K562 (cell line): ENCODE measurements at regions not wholly inside any gene's neighbourhood (a gene's known extent, or its start where the extent isn't known, plus 50 kb on each side); places are given as distances from the start of the nearest gene placed in this dataset.
A peak's percentile ranks its signal among the peaks of the same experiment; 100 is the strongest.

ENCODE experiments used
- ATAC-seq: fragments of 200-7000 bp; cut with Tn5 transposase; 3 replicates; pipeline ENCODE4 v1.9.1; 2020; ENCODE audit warnings: moderate library complexity
- BruUV-seq: library from RNA; stranded (reverse); fragments of 400-500 nt; replicated peaks from 2 replicates; lab custom pipeline; 2021; lab: Mats Ljungman, UMichigan
- CTCF ChIA-PET: fragments of 300-600 bp; formaldehyde crosslinking; extraction: SDS; loops from one replicate; lab custom pipeline; 2021; ENCODE audit warnings: low intra/inter-chr PET ratio; lab: Yijun Ruan, JAX
- POLR2A ChIA-PET: fragments of 300-600, 350-650 bp; sonication (Branson Sonifier 250); formaldehyde crosslinking; extraction: SDS; loops from one replicate; lab custom pipeline; 2021; ENCODE audit warnings: antibody characterized with exemption, inconsistent platforms; lab: Yijun Ruan, JAX
- DNase-seq, 4 experiments: peaks; one replicate each; pipeline versions ENCODE4 v3.0.0 to v3.0.0-alpha.2; 2011 to 2018; ENCODE audit warnings: low spot score in 3 of 4, mixed read lengths in 3 of 4; ENCODE audit errors: extremely low read depth in 1 of 4
- FAIRE-seq: peaks from 2 replicates; lab custom pipeline; 2011; peaks lifted over from hg19 to GRCh38; lab: Jason Lieb, UNC
- H2AFZ ChIP-seq: 2 replicates; pipeline ENCODE4 v1.6.0; 2011; ENCODE audit warnings: low read depth, low read length, control low read depth, inconsistent platforms
- H3K27ac ChIP-seq: fragments of 200-600 bp; 3 replicates; pipeline ENCODE4 v1.8.0; 2011; ENCODE audit warnings: low read depth, mild to moderate bottlenecking, control low read depth, inconsistent platforms, low read length, moderate library complexity, mixed read lengths; ENCODE audit errors: extremely low read depth
- H3K27me3 ChIP-seq, 2 experiments: fragments of 300-600 bp in 1 of 2; 2 replicates in 1 of 2; 3 replicates in 1 of 2; pipeline versions ENCODE4 v1.6.0 to v1.8.0; 2011; ENCODE audit warnings: inconsistent platforms in 2 of 2, low read length in 2 of 2, mild to moderate bottlenecking in 1 of 2, mixed read lengths in 1 of 2, moderate library complexity in 1 of 2; ENCODE audit not compliant: control insufficient read depth in 2 of 2, insufficient read depth in 2 of 2
- H3K36me3 ChIP-seq: fragments of 300-600 bp; 3 replicates; pipeline ENCODE4 v1.8.0; 2011; ENCODE audit warnings: mild to moderate bottlenecking, low read length, inconsistent platforms; ENCODE audit not compliant: control insufficient read depth, insufficient read depth
- H3K4me1 ChIP-seq, 2 experiments: fragments of 200-600 bp in 1 of 2; replicated peaks in 1 of 2; 2 replicates in 1 of 2; 3 replicates in 1 of 2; pipeline versions ENCODE4 v1.5.1 to v1.8.0; 2011; ENCODE audit warnings: inconsistent platforms in 2 of 2, low read length in 2 of 2, mild to moderate bottlenecking in 1 of 2, mixed read lengths in 1 of 2, moderate library complexity in 1 of 2; ENCODE audit not compliant: control insufficient read depth in 2 of 2, insufficient read depth in 2 of 2
- H3K4me2 ChIP-seq: 2 replicates; pipeline ENCODE4 v1.6.1; 2011; ENCODE audit warnings: low read length, control low read depth, inconsistent platforms, mixed read lengths; ENCODE audit not compliant: insufficient read depth
- H3K4me3 ChIP-seq: fragments of 200-600 bp; sonication (generic), shearing (Covaris generic); 2 replicates; pipeline ENCODE4 v1.5.1; 2016; ENCODE audit warnings: control low read depth, inconsistent platforms
- H3K79me2 ChIP-seq: fragments of 200-600 bp; 3 replicates; pipeline ENCODE4 v1.8.0; 2011; ENCODE audit warnings: low read length, inconsistent platforms; ENCODE audit not compliant: control insufficient read depth, insufficient read depth
- H3K9ac ChIP-seq, 2 experiments: 2 replicates each; pipeline versions ENCODE4 v1.6.0 to v1.6.1; 2011; ENCODE audit warnings: low read depth in 2 of 2, low read length in 2 of 2, control low read depth in 1 of 2, inconsistent platforms in 1 of 2, mild to moderate bottlenecking in 1 of 2, mixed read lengths in 1 of 2; ENCODE audit not compliant: insufficient read depth in 1 of 2
- H3K9me1 ChIP-seq: one replicate; pipeline ENCODE4 v1.6.0; 2011; ENCODE audit warnings: inconsistent platforms, mild to moderate bottlenecking, low read length, moderate library complexity; ENCODE audit not compliant: control insufficient read depth, insufficient read depth
- H3K9me3 ChIP-seq: replicated peaks from 2 replicates; pipeline ENCODE4 v1.5.1; 2011; ENCODE audit warnings: low read depth, low read length, inconsistent platforms; ENCODE audit not compliant: control insufficient read depth, insufficient read depth
- H4K20me1 ChIP-seq: replicated peaks from 2 replicates; pipeline ENCODE4 v1.6.1; 2011; ENCODE audit warnings: low read length, inconsistent platforms, mixed read lengths; ENCODE audit not compliant: control insufficient read depth, insufficient read depth
- ARID4B ChIP-seq: sonication (generic); formaldehyde crosslinking; IDR thresholded peaks from 2 replicates; pipeline ENCODE4 v1.8.0; 2022; ENCODE audit warnings: mild to moderate bottlenecking, missing genetic modification reagents
- CBX3 ChIP-seq, 2 experiments: IDR thresholded peaks; 1 replicate in 1 of 2; 2 replicates in 1 of 2; pipeline ENCODE4 v1.6.1; 2012; ENCODE audit warnings: inconsistent platforms in 2 of 2, low read length in 2 of 2, borderline replicate concordance in 1 of 2, control low read depth in 1 of 2
- CHD2 ChIP-seq: IDR thresholded peaks from 2 replicates; pipeline ENCODE4 v1.6.1; 2011; ENCODE audit warnings: low read depth, low read length
- FOSL1 ChIP-seq: fragments of 200-800 bp; sonication (Bioruptor generic); conservative IDR thresholded peaks from 2 replicates; pipeline ENCODE4 v1.6.1; 2016; ENCODE audit warnings: missing genetic modification characterization, missing compliant biosample characterization
- NFIC ChIP-seq: fragments of 450-650 bp; IDR thresholded peaks from 2 replicates; pipeline ENCODE4 v1.6.1; 2017; ENCODE audit warnings: mild to moderate bottlenecking, inconsistent platforms
- VEZF1 ChIP-seq: fragments of 200-800 bp; sonication (Bioruptor generic); IDR thresholded peaks from 2 replicates; pipeline ENCODE4 v1.6.1; 2017; ENCODE audit warnings: missing genetic modification characterization, missing compliant biosample characterization
- ZNF586 ChIP-seq: fragments of 450-650 bp; formaldehyde crosslinking; conservative IDR thresholded peaks from 2 replicates; pipeline ENCODE4 v1.4.0; 2020; ENCODE audit warnings: mild to moderate bottlenecking, moderate library complexity
- WGBS: fragments of 100-300 bp; shearing (Covaris generic); methylation state at CpG from one replicate; pipeline ENCODE4 v1.1.6; 2016; ENCODE audit warnings: low coverage, mixed read lengths; ENCODE audit not compliant: insufficient coverage; ENCODE audit errors: missing lambda C conversion rate; 5-methylcytosine and 5-hydroxymethylcytosine counted together
- in situ Hi-C: fragments of 300-500 bp; cut with MboI; formaldehyde crosslinking; loops from 4 replicates; pipeline ENCODE4 v1.15.0; 2018; ENCODE audit warnings: inconsistent platforms, mixed read lengths
- intact Hi-C: fragments of 100-400 bp; cut with micrococcal nuclease; formaldehyde crosslinking; loops from 2 replicates; pipeline ENCODE4 v1.14.2; 2022

- TF ChIP-seq ARID4B (CRISPR knock-in tag) = no peak
- TF ChIP-seq CBX3 (IDR thresholded peaks at IDR 0.05; ENCODE audit: borderline replicate concordance in 1 of 2, low read length in 2 of 2) = no peak
These were observed 290.7 kb upstream of the ASIC2 start (continued) for GRCh38 chr17:33583518-33584417.

- POLR2A ChIA-PET = interaction anchor here (0.6 to 1.6 kb wide), 2 partner anchors 11 to 92 kb away, joined by 3 to 8 read pairs; no protein-coding TSS in a partner anchor
These were observed 300.9 kb upstream of the ASIC2 start for GRCh38 chr17:33593991-33594390.

More at GRCh38 chr17:33593991-33594390, 300.9 kb upstream of the ASIC2 start:
- DNase-seq = peak in 1 of 4 experiments; percentile 13
- in situ Hi-C loops = no loop called here
- TF ChIP-seq VEZF1 (CRISPR knock-in tag) = no peak
- peak; percentile 76 for TF ChIP-seq NFIC
- TF ChIP-seq FOSL1 (tag) = 0 out of 2 replicates have a peak, but pooled peaks have one; percentile 17
- no peak for TF ChIP-seq CHD2
- no peak for TF ChIP-seq ZNF586
- TF ChIP-seq, all 486 proteins: peak for 2
- Histone ChIP-seq H3K9ac (no peak overlapping the region), H3K27me3 (peaks cover 0 to 3% of the 10 kb centered on the region in 2 experiments; a peak in 2 of 5 replicates), H4K20me1 (no peaks in the 10 kb centered on the region), H3K79me2 (no peaks in the 10 kb centered on the region), H3K4me3 (no peak overlapping the region), H3K4me1 (no peaks in the 10 kb centered on the region), H3K9me3 (no peaks in the 10 kb centered on the region), H3K36me3 (no peaks in the 10 kb centered on the region), H2AFZ (no peak overlapping the region), H3K27ac (no peak overlapping the region), H3K9me1 (no peaks in the 10 kb centered on the region), H3K4me2 (no peak overlapping the region)
- FAIRE-seq = no peak
- WGBS = 2% methylated on average over 4 of the region's 4 CpGs
- ATAC-seq = no peak
- no TSS peak for BruUV-seq
- CTCF ChIA-PET = no interaction called here
- intact Hi-C loops = no loop called here
